Thyroid gland (tissue), 4 donors: ENCODE measurements at regions not wholly inside any gene's neighbourhood (a gene's known extent, or its start where the extent isn't known, plus 50 kb on each side); places are given as distances from the start of the nearest gene placed in this dataset.

Source experiments
- CTCF ChIP-seq, 6 experiments: fragments of 200-600 bp in 3 of 6; fragments of 450-650 bp in 3 of 6; sonication (generic) in 3 of 6; IDR thresholded peaks; one replicate each; pipeline ENCODE4 v1.5.1; 2016 to 2019; ENCODE audit warnings: antibody characterized with exemption in 6 of 6, mild to moderate bottlenecking in 2 of 6, inconsistent platforms in 1 of 6, moderate library complexity in 1 of 6
- POLR2A ChIP-seq, 2 donors: fragments of 450-650 bp; IDR thresholded peaks; one replicate each; pipeline ENCODE4 v1.6.1; 2017; ENCODE audit warnings: antibody characterized with exemption in 2 of 2, mild to moderate bottlenecking in 2 of 2, moderate library complexity in 1 of 2

- TF ChIP-seq POLR2A (IDR thresholded peaks at IDR 0.05) (no peak), CTCF (IDR thresholded peaks at IDR 0.05) (no peak)
These were observed 286.4 kb downstream of the CDH19 start for GRCh38 chr18:66317243-66318090.
